Calu3 (cell line): ENCODE measurements at regions not wholly inside any gene's neighbourhood (a gene's known extent, or its start where the extent isn't known, plus 50 kb on each side); places are given as distances from the start of the nearest gene placed in this dataset.

Source experiments
- BruUV-seq: library from RNA; stranded (reverse); fragments of 400-500 nt; replicated peaks from 2 replicates; lab custom pipeline; 2021; lab: Mats Ljungman, UMichigan
- CTCF ChIA-PET: fragments of 300-600 bp; sonication (Branson Sonifier 250); formaldehyde crosslinking; loops from one replicate; lab custom pipeline; 2022; ENCODE audit warnings: antibody characterized with exemption; lab: Charles Lee
- DNase-seq: peaks from one replicate; pipeline ENCODE4 v3.0.0; 2022
- H3K27ac Mint-ChIP-seq: one replicate; pipeline ENCODE4 v1.8.0; 2022; ENCODE audit warnings: mixed read lengths; ENCODE audit not compliant: unreplicated experiment
- H3K27me3 Mint-ChIP-seq: one replicate; pipeline ENCODE4 v1.8.0; 2022; ENCODE audit warnings: mixed read lengths; ENCODE audit not compliant: unreplicated experiment
- H3K36me3 Mint-ChIP-seq: one replicate; pipeline ENCODE4 v1.8.0; 2022; ENCODE audit warnings: mild to moderate bottlenecking, moderate library complexity, mixed read lengths; ENCODE audit not compliant: insufficient read depth, unreplicated experiment
- H3K4me1 Mint-ChIP-seq: one replicate; pipeline ENCODE4 v1.8.0; 2022; ENCODE audit warnings: mild to moderate bottlenecking, low read depth, mixed read lengths; ENCODE audit not compliant: unreplicated experiment
- H3K4me3 Mint-ChIP-seq: one replicate; pipeline ENCODE4 v1.8.0; 2022; ENCODE audit warnings: mild to moderate bottlenecking, low read depth, moderate library complexity, mixed read lengths; ENCODE audit not compliant: unreplicated experiment
- H3K9me3 Mint-ChIP-seq: one replicate; pipeline ENCODE4 v1.8.0; 2022; ENCODE audit warnings: low read depth, mixed read lengths; ENCODE audit not compliant: unreplicated experiment
- CTCF ChIP-seq: fragments of 200-600 bp; IDR thresholded peaks from one replicate; pipeline ENCODE4 v1.8.0; 2022; ENCODE audit warnings: antibody characterized with exemption; ENCODE audit not compliant: unreplicated experiment
- intact Hi-C: fragments of 100-400 bp; cut with micrococcal nuclease; formaldehyde crosslinking; loops from one replicate; pipeline ENCODE4 v1.10.0; 2022; ENCODE audit not compliant: unreplicated experiment

DNA sequence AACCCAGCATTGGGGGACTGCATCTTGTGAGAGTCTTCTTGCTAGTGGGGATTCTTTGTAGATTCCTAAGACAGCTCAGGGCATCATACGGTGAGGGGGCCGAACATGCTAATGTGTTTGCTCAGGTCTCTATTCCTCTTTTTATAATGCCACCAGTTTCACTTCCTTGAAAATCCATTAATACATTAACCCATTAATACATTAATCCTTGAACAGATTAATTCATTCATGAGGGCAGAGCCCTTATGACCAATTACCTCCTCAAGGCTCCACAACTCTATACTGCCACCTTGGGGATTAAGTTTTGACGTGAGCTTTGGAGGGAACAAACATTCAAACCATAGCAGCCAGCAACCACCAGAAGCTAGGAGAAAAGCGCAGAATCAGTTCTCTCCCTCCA is 67.2 kb upstream of the POT1 start:
- CTCF ChIA-PET: interaction anchor here (0.6 to 1.5 kb wide), 3 partner anchors 8 to 717 kb away, joined by 4 to 6 read pairs (median 4); partner anchors contain the start of gene POT1
- Mint-ChIP-seq H3K36me3 (peaks cover 10% of the 10 kb centered on the region), H3K27me3 (no peaks in the 10 kb centered on the region), H3K9me3 (peaks cover 4% of the 10 kb centered on the region), H3K4me1 (peaks cover 19% of the 10 kb centered on the region), H3K4me3 (no peak overlapping the region), H3K27ac (no peak overlapping the region)
- no peak for TF ChIP-seq CTCF
- DNase-seq: peak; percentile 14
- no TSS peak for BruUV-seq
- intact Hi-C loops: no loop called here

GRCh38 chr7:124992851-124993562 is 63.4 kb upstream of the POT1 start:
- Mint-ChIP-seq H3K9me3 (peaks cover 2% of the 10 kb centered on the region), H3K4me1 (peaks cover 19% of the 10 kb centered on the region), H3K36me3 (peaks cover 10% of the 10 kb centered on the region), H3K4me3 (peak overlapping the region; percentile 54), H3K27ac (peak overlapping the region; percentile 98), H3K27me3 (no peaks in the 10 kb centered on the region)
- no peak for TF ChIP-seq CTCF
- peak; percentile 47 for DNase-seq
- intact Hi-C loops: loop anchor here (2.0 to 5.0 kb wide), 2 partner anchors 62 to 136 kb away; no protein-coding TSS in a partner anchor
- CTCF ChIA-PET: no interaction called here
- TSS peak; percentile 79 for BruUV-seq

DNA sequence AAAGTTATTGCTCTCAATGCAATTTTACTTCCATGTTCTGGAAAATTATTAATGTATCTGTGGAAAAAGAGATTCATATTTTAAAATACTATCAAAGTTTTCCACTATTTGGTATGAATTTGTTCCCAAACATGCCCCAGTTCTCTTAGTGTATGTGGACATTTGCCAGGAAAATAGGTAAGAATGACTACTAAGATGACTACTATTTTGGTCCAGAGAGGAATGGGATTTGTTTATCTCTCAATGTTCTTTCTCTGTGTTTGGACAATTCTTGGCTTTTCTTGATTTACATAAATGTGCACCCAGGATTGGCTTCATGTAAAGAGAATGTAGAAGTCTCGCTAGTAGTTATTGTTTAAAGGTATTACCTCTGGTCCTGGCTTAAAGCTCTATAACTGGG is 60.3 kb upstream of the POT1 start:
- intact Hi-C loops: loop anchor here (5.0 kb wide), 1 partner anchor 133 kb away; no protein-coding TSS in a partner anchor
- Mint-ChIP-seq H3K4me1 (peaks cover 17% of the 10 kb centered on the region), H3K27ac (no peak overlapping the region), H3K9me3 (peaks cover 2% of the 10 kb centered on the region), H3K4me3 (no peak overlapping the region), H3K27me3 (no peaks in the 10 kb centered on the region), H3K36me3 (peaks cover 10% of the 10 kb centered on the region)
- no TSS peak for BruUV-seq
- CTCF ChIA-PET: no interaction called here
- no peak for TF ChIP-seq CTCF
- DNase-seq: no peak
